Prostate gland (tissue), 2 donors: ENCODE measurements at regions not wholly inside any gene's neighbourhood (a gene's known extent, or its start where the extent isn't known, plus 50 kb on each side); places are given as distances from the start of the nearest gene placed in this dataset.

Experiments used
- POLR2A ChIP-seq: fragments of 450-650 bp; IDR thresholded peaks from one replicate; pipeline ENCODE4 v1.6.1; 2016; ENCODE audit warnings: antibody characterized with exemption, mild to moderate bottlenecking
- POLR2AphosphoS5 ChIP-seq: sonication (generic); formaldehyde crosslinking; IDR thresholded peaks from one replicate; pipeline ENCODE4 v1.6.1; 2017; ENCODE audit warnings: antibody characterized with exemption
- TF ChIP-seq, protein P1 (sequence below), 4 experiments: fragments of 200-600 bp in 2 of 4; fragments of 450-650 bp in 2 of 4; sonication (generic) in 2 of 4; IDR thresholded peaks; 1 replicate in 3 of 4; 2 replicates in 1 of 4; pipeline ENCODE4 v1.5.1; 2016 to 2019; ENCODE audit warnings: antibody characterized with exemption in 4 of 4, mild to moderate bottlenecking in 2 of 4, moderate library complexity in 2 of 4

DNA sequence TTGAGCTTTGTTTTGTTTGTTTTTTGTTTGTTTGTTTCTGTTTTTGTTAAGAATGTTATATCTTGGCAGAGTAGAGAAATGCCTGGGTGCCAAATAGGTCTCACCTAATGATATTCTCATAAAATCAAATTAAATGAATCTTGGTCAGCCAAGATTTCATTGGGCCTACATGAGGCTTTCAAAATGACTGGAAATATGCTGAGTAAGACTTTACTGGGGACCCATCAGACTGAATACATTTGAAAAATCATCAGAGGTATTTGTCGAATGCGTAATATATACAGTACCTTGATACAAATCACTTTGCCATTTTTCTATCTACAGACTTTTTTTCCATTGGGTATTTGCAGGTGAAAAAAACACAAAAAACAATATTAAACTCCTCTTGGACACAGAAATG is 480.8 kb downstream of the CDH2 start:
- TF ChIP-seq, protein P1, sequence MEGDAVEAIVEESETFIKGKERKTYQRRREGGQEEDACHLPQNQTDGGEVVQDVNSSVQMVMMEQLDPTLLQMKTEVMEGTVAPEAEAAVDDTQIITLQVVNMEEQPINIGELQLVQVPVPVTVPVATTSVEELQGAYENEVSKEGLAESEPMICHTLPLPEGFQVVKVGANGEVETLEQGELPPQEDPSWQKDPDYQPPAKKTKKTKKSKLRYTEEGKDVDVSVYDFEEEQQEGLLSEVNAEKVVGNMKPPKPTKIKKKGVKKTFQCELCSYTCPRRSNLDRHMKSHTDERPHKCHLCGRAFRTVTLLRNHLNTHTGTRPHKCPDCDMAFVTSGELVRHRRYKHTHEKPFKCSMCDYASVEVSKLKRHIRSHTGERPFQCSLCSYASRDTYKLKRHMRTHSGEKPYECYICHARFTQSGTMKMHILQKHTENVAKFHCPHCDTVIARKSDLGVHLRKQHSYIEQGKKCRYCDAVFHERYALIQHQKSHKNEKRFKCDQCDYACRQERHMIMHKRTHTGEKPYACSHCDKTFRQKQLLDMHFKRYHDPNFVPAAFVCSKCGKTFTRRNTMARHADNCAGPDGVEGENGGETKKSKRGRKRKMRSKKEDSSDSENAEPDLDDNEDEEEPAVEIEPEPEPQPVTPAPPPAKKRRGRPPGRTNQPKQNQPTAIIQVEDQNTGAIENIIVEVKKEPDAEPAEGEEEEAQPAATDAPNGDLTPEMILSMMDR (IDR thresholded peaks at IDR 0.05): no peak
- TF ChIP-seq POLR2AphosphoS5 (no peak), POLR2A (no peak)
